Transverse colon (tissue), 4 donors: ENCODE measurements at regions not wholly inside any gene's neighbourhood (a gene's known extent, or its start where the extent isn't known, plus 50 kb on each side); places are given as distances from the start of the nearest gene placed in this dataset.

ENCODE experiments used
- DNase-seq: peaks from one replicate; pipeline ENCODE4 v3.0.0-alpha.2; 2019
- H3K27ac ChIP-seq, 4 donors: fragments of 200-600 bp; sonication (generic); 2 replicates each; pipeline ENCODE4 v1.5.1; 2016 to 2018; ENCODE audit warnings: inconsistent platforms in 4 of 4
- H3K27me3 ChIP-seq: fragments of 200-600 bp; sonication (generic); 2 replicates; pipeline ENCODE4 v1.5.1; 2017; ENCODE audit warnings: inconsistent platforms
- H3K36me3 ChIP-seq, 4 donors: fragments of 200-600 bp; sonication (generic); 2 replicates each; pipeline ENCODE4 v1.5.1; 2017 to 2019; ENCODE audit warnings: inconsistent platforms in 4 of 4
- H3K4me1 ChIP-seq, 4 donors: fragments of 200-600 bp; sonication (generic); 2 replicates each; pipeline ENCODE4 v1.5.1; 2017 to 2020; ENCODE audit warnings: inconsistent platforms in 4 of 4
- H3K4me3 ChIP-seq, 4 donors: fragments of 200-600 bp; sonication (generic); 1 replicate in 1 of 4; 2 replicates in 3 of 4; pipeline versions ENCODE4 v1.5.1 to v1.6.1; 2017 to 2019; ENCODE audit warnings: inconsistent platforms in 4 of 4
- H3K9me3 ChIP-seq, 2 donors: fragments of 200-600 bp; sonication (generic); 2 replicates each; pipeline ENCODE4 v1.5.1; 2017 to 2019; ENCODE audit warnings: inconsistent platforms in 2 of 2
- CTCF ChIP-seq, 5 experiments: fragments of 200-600 bp in 3 of 5; fragments of 450-650 bp in 2 of 5; sonication (generic) in 3 of 5; IDR thresholded peaks; 1 replicate in 2 of 5; 2 replicates in 3 of 5; pipeline ENCODE4 v1.5.1; 2016 to 2017; ENCODE audit warnings: antibody characterized with exemption in 5 of 5, inconsistent platforms in 3 of 5, mild to moderate bottlenecking in 2 of 5, moderate library complexity in 1 of 5
- EP300 ChIP-seq: sonication (generic); formaldehyde crosslinking; IDR thresholded peaks from one replicate; pipeline ENCODE4 v1.6.1; 2017; ENCODE audit warnings: antibody characterized with exemption, low read depth
- POLR2A ChIP-seq: fragments of 450-650 bp; IDR thresholded peaks from one replicate; pipeline ENCODE4 v1.6.1; 2016; ENCODE audit warnings: antibody characterized with exemption, mild to moderate bottlenecking, moderate library complexity
- POLR2AphosphoS5 ChIP-seq, 3 donors: sonication (generic); formaldehyde crosslinking; IDR thresholded peaks; one replicate each; pipeline ENCODE4 v1.6.1; 2016; ENCODE audit warnings: antibody characterized with exemption in 3 of 3
- WGBS, 2 donors: methylation state at CpG; one replicate each; pipeline ENCODE4 v1.1.5; 2018; ENCODE audit warnings: low coverage in 1 of 2; 5-methylcytosine and 5-hydroxymethylcytosine counted together
- in situ Hi-C, 4 donors: fragments of 200-750 bp; cut with MboI; loops; one replicate each; pipeline versions ENCODE4 v1.15.0 to v1.15.1; 2017; ENCODE audit warnings: low sequenced_read_pairs in 3 of 4, low pct_ligation_motif_present in 1 of 4, low pct_unique_long_range_greater_than_20kb in 1 of 4
- intact Hi-C: fragments of 100-400 bp; cut with DNase I; formaldehyde crosslinking; loops from one replicate; pipeline ENCODE4 v1.15.1; 2023; ENCODE audit warnings: low total_unique reads

GRCh38 chr6:19342616-19343015 lies 494.6 kb upstream of the ID4 start:
- Histone ChIP-seq H3K36me3 (no peaks in the 10 kb centered on the region), H3K27me3 (no peaks in the 10 kb centered on the region), H3K27ac (no peak overlapping the region), H3K4me1 (no peaks in the 10 kb centered on the region), H3K9me3 (no peaks in the 10 kb centered on the region), H3K4me3 (no peak overlapping the region)
- TF ChIP-seq CTCF (IDR thresholded peaks at IDR 0.05) (no peak), POLR2A (no peak), EP300 (no peak), POLR2AphosphoS5 (IDR thresholded peaks at IDR 0.05) (no peak)
- DNase-seq, result no peak
- in situ Hi-C loops, result no loop called here
- intact Hi-C loops, result no loop called here
- WGBS, 2 donors, result 68 to 73% methylated on average over 1 of the region's 1 CpG

GRCh38 chr6:19349429-19349828 lies 487.7 kb upstream of the ID4 start:
- Histone ChIP-seq H3K4me3 (no peak overlapping the region), H3K27me3 (no peaks in the 10 kb centered on the region), H3K9me3 (peaks cover 0 to 3% of the 10 kb centered on the region in 2 donors), H3K4me1 (no peaks in the 10 kb centered on the region), H3K27ac (no peak overlapping the region), H3K36me3 (no peaks in the 10 kb centered on the region)
- intact Hi-C loops (no loop called here), in situ Hi-C loops (no loop called here)
- WGBS, 2 donors, result 83 to 90% methylated on average over 2 to 3 of the region's 3 CpGs
- TF ChIP-seq CTCF (IDR thresholded peaks at IDR 0.05) (no peak), POLR2A (no peak), EP300 (no peak), POLR2AphosphoS5 (IDR thresholded peaks at IDR 0.05) (no peak)
- no peak for DNase-seq

GRCh38 chr6:19354181-19354580 lies 483.0 kb upstream of the ID4 start:
- Histone ChIP-seq H3K27me3 (no peaks in the 10 kb centered on the region), H3K4me3 (no peak overlapping the region), H3K27ac (no peak overlapping the region), H3K9me3 (no peaks in the 10 kb centered on the region), H3K36me3 (no peaks in the 10 kb centered on the region), H3K4me1 (no peaks in the 10 kb centered on the region)
- no peak for DNase-seq
- WGBS, 2 donors, result 49 to 69% methylated on average over 1 of the region's 1 CpG
- TF ChIP-seq EP300 (no peak), POLR2AphosphoS5 (IDR thresholded peaks at IDR 0.05) (no peak), POLR2A (no peak), CTCF (IDR thresholded peaks at IDR 0.05) (no peak)
- intact Hi-C loops (no loop called here), in situ Hi-C loops (no loop called here)

GRCh38 chr6:19356692-19357091 lies 480.5 kb upstream of the ID4 start:
- Histone ChIP-seq H3K27ac (no peak overlapping the region), H3K36me3 (no peaks in the 10 kb centered on the region), H3K27me3 (no peaks in the 10 kb centered on the region), H3K9me3 (no peaks in the 10 kb centered on the region), H3K4me1 (no peaks in the 10 kb centered on the region), H3K4me3 (no peak overlapping the region)
- DNase-seq, result no peak
- WGBS, 2 donors, result 91 to 95% methylated on average over 2 of the region's 2 CpGs
- in situ Hi-C loops, result no loop called here
- intact Hi-C loops, result no loop called here
- TF ChIP-seq EP300, result no peak
- TF ChIP-seq POLR2A, result no peak
- TF ChIP-seq CTCF (IDR thresholded peaks at IDR 0.05), result no peak
- TF ChIP-seq POLR2AphosphoS5 (IDR thresholded peaks at IDR 0.05), result no peak
